Breast epithelium (tissue), 3 donors: ENCODE measurements at regions not wholly inside any gene's neighbourhood (a gene's known extent, or its start where the extent isn't known, plus 50 kb on each side); places are given as distances from the start of the nearest gene placed in this dataset.

Experiments
- CTCF ChIP-seq, 3 donors: fragments of 450-650 bp; IDR thresholded peaks; one replicate each; pipeline ENCODE4 v1.5.1; 2016 to 2017; ENCODE audit warnings: antibody characterized with exemption in 3 of 3, mild to moderate bottlenecking in 3 of 3, moderate library complexity in 3 of 3
- POLR2AphosphoS5 ChIP-seq, 3 donors: sonication (generic); formaldehyde crosslinking; IDR thresholded peaks; one replicate each; pipeline ENCODE4 v1.6.1; 2017; ENCODE audit warnings: antibody characterized with exemption in 3 of 3

- no peak for TF ChIP-seq CTCF (IDR thresholded peaks at IDR 0.05)
- no peak for TF ChIP-seq POLR2AphosphoS5 (IDR thresholded peaks at IDR 0.05)
Observed at GRCh38 chr7:125119559-125120115, 190.0 kb upstream of the POT1 start.
